ENCODE measurements at regions not wholly inside any gene's neighbourhood (a gene's known extent, or its start where the extent isn't known, plus 50 kb on each side); places are given as distances from the start of the nearest gene placed in this dataset.

DNA sequence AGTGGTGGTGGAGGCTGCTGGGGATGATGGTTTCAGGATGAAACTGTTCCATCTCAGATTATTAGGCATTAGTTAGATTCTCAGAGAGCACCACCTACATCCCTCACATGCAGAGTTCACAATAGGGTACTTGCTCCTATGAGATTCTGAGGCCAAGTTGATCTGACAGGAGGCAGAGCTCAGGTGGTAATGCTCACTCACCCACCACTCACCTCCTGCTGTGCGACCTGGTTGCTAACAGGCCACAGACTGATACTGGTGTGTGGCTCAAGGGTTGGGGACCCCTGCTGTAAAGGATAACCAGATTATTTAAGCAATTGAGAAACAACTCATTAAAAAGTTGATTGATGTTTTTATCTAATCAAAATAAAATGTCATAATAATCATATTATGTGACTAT is 248.5 kb downstream of the RERGL start:
- in situ Hi-C loops (cut with MboI; ENCODE audit: low sequenced_read_pairs in 4 of 4): loop anchor here in 3 of 4 donors (10.0 kb wide), 1 partner anchor 77 kb away; no protein-coding TSS in a partner anchor

DNA sequence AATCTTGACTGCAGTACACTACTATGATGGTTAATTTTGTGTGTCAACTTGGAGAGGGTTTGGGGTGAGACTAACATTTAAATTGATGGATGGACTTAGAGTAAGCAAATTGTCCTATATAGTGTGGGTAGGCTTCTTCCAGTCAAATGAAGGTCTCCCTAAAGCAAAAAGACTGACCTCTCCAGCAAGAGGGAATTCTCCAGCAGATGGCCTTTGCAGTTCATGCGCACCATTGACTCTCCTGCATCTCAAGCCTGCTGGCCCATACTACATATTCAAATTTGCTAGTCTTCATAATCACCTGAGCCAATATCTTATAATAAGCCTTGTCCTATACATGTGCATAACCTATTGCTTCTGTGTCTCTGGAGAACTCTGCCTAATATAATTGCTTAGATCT is 260.2 kb downstream of the RERGL start:
- Histone ChIP-seq H3K9me3 (no peaks in the 10 kb centered on the region), H3K4me3 (no peak overlapping the region), H3K4me1 (no peaks in the 10 kb centered on the region), H3K27ac (no peak overlapping the region), H3K36me3 (no peaks in the 10 kb centered on the region), H3K27me3 (no peaks in the 10 kb centered on the region)
- TF ChIP-seq POLR2A (IDR thresholded peaks at IDR 0.05): no peak
- TF ChIP-seq, protein P1, sequence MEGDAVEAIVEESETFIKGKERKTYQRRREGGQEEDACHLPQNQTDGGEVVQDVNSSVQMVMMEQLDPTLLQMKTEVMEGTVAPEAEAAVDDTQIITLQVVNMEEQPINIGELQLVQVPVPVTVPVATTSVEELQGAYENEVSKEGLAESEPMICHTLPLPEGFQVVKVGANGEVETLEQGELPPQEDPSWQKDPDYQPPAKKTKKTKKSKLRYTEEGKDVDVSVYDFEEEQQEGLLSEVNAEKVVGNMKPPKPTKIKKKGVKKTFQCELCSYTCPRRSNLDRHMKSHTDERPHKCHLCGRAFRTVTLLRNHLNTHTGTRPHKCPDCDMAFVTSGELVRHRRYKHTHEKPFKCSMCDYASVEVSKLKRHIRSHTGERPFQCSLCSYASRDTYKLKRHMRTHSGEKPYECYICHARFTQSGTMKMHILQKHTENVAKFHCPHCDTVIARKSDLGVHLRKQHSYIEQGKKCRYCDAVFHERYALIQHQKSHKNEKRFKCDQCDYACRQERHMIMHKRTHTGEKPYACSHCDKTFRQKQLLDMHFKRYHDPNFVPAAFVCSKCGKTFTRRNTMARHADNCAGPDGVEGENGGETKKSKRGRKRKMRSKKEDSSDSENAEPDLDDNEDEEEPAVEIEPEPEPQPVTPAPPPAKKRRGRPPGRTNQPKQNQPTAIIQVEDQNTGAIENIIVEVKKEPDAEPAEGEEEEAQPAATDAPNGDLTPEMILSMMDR (IDR thresholded peaks at IDR 0.05 in 4 of 5, conservative IDR thresholded peaks at IDR 0.05 in 1 of 5): no peak
- intact Hi-C loops (cut with DNase I; ENCODE audit: low total_unique reads) (no loop called here), in situ Hi-C loops (cut with MboI; ENCODE audit: low sequenced_read_pairs in 4 of 4) (no loop called here)
- DNase-seq: no peak
- ATAC-seq: no peak

More for the DNA sequence above, 248.5 kb downstream of the RERGL start:
- TF ChIP-seq POLR2A (IDR thresholded peaks at IDR 0.05): no peak
- TF ChIP-seq, protein P1 (IDR thresholded peaks at IDR 0.05 in 4 of 5, conservative IDR thresholded peaks at IDR 0.05 in 1 of 5): no peak
- Histone ChIP-seq H3K9me3 (no peaks in the 10 kb centered on the region), H3K4me1 (no peaks in the 10 kb centered on the region), H3K36me3 (no peaks in the 10 kb centered on the region), H3K27ac (no peak overlapping the region), H3K4me3 (no peak overlapping the region), H3K27me3 (no peaks in the 10 kb centered on the region)
- intact Hi-C loops (cut with DNase I; ENCODE audit: low total_unique reads): no loop called here
- ATAC-seq (no peak), DNase-seq (no peak)

DNA sequence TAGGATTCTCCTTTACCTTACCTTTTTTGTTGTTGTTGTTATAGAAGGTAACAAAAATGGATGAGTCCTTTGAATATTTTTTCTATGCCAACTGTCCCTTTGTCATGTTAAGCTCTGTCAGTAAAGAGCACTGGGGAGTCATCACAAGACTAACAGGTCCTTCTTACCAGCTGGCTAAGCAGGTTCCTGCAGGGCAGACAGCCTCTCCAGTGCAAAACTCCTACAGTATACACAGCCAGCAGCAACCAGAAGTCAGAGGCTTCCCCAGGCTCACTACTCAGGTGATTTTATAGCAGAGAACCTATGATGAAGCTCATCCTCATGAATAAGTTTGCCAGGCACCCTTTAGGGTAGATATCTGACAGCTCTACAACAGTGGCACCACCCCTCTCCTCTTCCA is 271.1 kb downstream of the RERGL start:
- Histone ChIP-seq H3K9me3 (no peaks in the 10 kb centered on the region), H3K4me1 (no peaks in the 10 kb centered on the region), H3K36me3 (no peaks in the 10 kb centered on the region), H3K27ac (no peak overlapping the region), H3K27me3 (no peaks in the 10 kb centered on the region), H3K4me3 (no peak overlapping the region)
- TF ChIP-seq POLR2A (IDR thresholded peaks at IDR 0.05): no peak
- TF ChIP-seq, protein P1 (IDR thresholded peaks at IDR 0.05 in 4 of 5, conservative IDR thresholded peaks at IDR 0.05 in 1 of 5): no peak
- ATAC-seq: no peak
- in situ Hi-C loops (cut with MboI; ENCODE audit: low sequenced_read_pairs in 4 of 4): no loop called here
- DNase-seq: no peak
- intact Hi-C loops (cut with DNase I; ENCODE audit: low total_unique reads): no loop called here

DNA sequence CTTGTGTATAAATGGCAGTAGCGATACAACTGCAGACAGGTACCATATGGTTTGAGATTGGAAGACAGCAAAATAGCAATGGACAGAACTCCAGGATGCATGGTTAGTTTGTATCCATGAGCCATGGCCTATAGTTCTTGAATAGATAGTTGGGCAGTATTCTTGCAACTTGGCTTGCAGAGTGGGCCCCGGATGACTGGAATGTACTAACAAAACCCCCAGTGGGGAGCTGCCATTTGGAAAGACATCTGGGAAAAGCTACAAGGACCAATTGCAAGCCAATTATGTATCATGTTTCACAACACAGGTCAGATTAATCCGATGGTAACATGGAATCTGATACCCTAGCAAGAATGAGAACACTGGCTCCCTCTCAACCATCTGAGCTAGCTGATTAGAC is 279.6 kb downstream of the RERGL start:
- no peak overlapping the region for H3K27ac ChIP-seq
- no peaks in the 10 kb centered on the region for H3K9me3 ChIP-seq
- in situ Hi-C loops (cut with MboI; ENCODE audit: low sequenced_read_pairs in 4 of 4): no loop called here
- H3K36me3 ChIP-seq: no peaks in the 10 kb centered on the region
- no peaks in the 10 kb centered on the region for H3K27me3 ChIP-seq
- no peak for ATAC-seq
- no peaks in the 10 kb centered on the region for H3K4me1 ChIP-seq
- H3K4me3 ChIP-seq: no peak overlapping the region
- intact Hi-C loops (cut with DNase I; ENCODE audit: low total_unique reads): no loop called here
- DNase-seq: no peak
- no peak for TF ChIP-seq POLR2A (IDR thresholded peaks at IDR 0.05)
- TF ChIP-seq, protein P1 (IDR thresholded peaks at IDR 0.05 in 4 of 5, conservative IDR thresholded peaks at IDR 0.05 in 1 of 5): no peak

DNA sequence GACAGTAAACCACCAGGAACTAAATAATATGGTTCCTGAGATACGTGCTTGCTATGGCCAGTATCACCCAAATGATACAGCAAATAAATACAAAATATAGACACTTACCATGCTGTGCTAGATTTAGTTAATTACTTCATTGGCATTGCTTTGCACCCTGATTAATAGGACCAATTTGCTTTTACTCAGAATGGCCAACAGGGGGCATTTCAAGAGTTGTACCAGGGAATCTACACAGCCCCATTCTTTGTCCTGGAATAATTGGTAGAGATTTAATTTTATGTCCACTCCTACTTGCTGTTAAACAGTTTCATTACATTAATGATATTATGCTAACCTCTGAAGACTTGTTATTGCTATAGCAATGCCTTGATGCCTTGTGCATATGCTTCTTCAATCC is 280.8 kb downstream of the RERGL start:
- no peak overlapping the region for H3K4me3 ChIP-seq
- ATAC-seq: no peak
- TF ChIP-seq, protein P1 (IDR thresholded peaks at IDR 0.05 in 4 of 5, conservative IDR thresholded peaks at IDR 0.05 in 1 of 5): no peak
- no peak for TF ChIP-seq POLR2A (IDR thresholded peaks at IDR 0.05)
- no peaks in the 10 kb centered on the region for H3K4me1 ChIP-seq
- DNase-seq: no peak
- H3K9me3 ChIP-seq: no peaks in the 10 kb centered on the region
- intact Hi-C loops (cut with DNase I; ENCODE audit: low total_unique reads) (no loop called here), in situ Hi-C loops (cut with MboI; ENCODE audit: low sequenced_read_pairs in 4 of 4) (no loop called here)
- no peaks in the 10 kb centered on the region for H3K36me3 ChIP-seq
- H3K27me3 ChIP-seq: no peaks in the 10 kb centered on the region
- H3K27ac ChIP-seq: no peak overlapping the region
